HUES6 (cell line): ENCODE measurements at regions not wholly inside any gene's neighbourhood (a gene's known extent, or its start where the extent isn't known, plus 50 kb on each side); places are given as distances from the start of the nearest gene placed in this dataset.

Source experiments
- H3K27ac ChIP-seq: 2 replicates; pipeline ENCODE4 v1.7.0; 2013; ENCODE audit warnings: low read depth, mild to moderate bottlenecking, low read length, inconsistent platforms
- H3K27me3 ChIP-seq: 2 replicates; pipeline ENCODE4 v1.6.1; 2013; ENCODE audit warnings: low read length; ENCODE audit not compliant: control insufficient read depth, insufficient read depth
- H3K36me3 ChIP-seq: 2 replicates; pipeline ENCODE4 v1.6.1; 2013; ENCODE audit warnings: low read length; ENCODE audit not compliant: control insufficient read depth, insufficient read depth
- H3K4me1 ChIP-seq: 2 replicates; pipeline ENCODE4 v1.6.1; 2013; ENCODE audit warnings: low read length; ENCODE audit not compliant: control insufficient read depth, insufficient read depth
- H3K4me3 ChIP-seq: 2 replicates; pipeline ENCODE4 v1.5.1; 2013; ENCODE audit warnings: low read depth, low read length
- H3K9ac ChIP-seq: one replicate; pipeline ENCODE4 v1.6.1; 2013; ENCODE audit warnings: mild to moderate bottlenecking, low read length
- H3K9me3 ChIP-seq: 2 replicates; pipeline ENCODE4 v1.6.1; 2013; ENCODE audit warnings: low read depth, low read length; ENCODE audit not compliant: control insufficient read depth, insufficient read depth

DNA sequence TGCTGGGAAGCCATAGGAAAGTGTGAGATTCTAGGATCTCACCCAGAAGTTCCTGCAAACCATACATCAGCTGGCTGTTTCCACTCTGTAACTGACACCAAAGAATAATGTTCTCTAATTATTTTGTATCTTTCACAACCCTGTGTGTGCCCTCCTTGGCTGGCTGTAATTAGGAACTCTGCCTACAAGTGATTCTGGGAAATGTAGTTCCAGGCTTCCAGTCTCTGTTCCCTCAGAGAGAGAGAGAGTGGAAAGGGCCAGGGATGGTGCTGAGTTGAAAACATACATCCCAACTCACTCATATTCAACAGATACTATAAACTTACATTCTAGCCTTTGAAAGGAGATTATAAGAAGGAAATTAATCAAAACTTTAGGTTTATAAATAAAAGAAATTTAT lies 57.5 kb upstream of the C1QTNF7 start:
- Histone ChIP-seq H3K36me3 (no peaks in the 10 kb centered on the region), H3K4me1 (peaks cover 11% of the 10 kb centered on the region), H3K9me3 (no peaks in the 10 kb centered on the region), H3K27me3 (no peaks in the 10 kb centered on the region), H3K4me3 (no peak overlapping the region), H3K27ac (no peak overlapping the region), H3K9ac (no peak overlapping the region)

DNA sequence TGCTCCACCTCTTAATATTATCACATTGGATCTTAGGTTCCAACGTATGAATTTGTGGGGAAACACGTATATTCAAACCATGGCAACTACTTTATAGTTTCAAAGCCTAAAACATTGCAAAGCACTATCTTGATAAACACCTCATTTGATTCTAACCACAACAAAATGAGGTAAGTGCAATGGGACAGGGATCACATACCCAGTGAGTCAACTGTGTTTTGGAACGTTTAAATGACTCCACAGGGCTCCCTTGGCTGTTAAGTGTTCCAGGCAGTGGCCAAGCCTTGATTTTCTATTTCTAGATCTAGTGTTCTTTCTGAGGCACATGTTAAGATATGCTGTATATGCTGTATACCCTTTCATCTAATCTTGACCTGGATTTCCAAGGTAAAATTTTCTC lies 54.5 kb upstream of the C1QTNF7 start:
- peaks cover 24% of the 10 kb centered on the region for H3K4me1 ChIP-seq
- H3K4me3 ChIP-seq: no peak overlapping the region
- no peak overlapping the region for H3K27ac ChIP-seq
- H3K36me3 ChIP-seq: no peaks in the 10 kb centered on the region
- H3K9me3 ChIP-seq: no peaks in the 10 kb centered on the region
- no peak overlapping the region for H3K9ac ChIP-seq
- H3K27me3 ChIP-seq: no peaks in the 10 kb centered on the region

DNA sequence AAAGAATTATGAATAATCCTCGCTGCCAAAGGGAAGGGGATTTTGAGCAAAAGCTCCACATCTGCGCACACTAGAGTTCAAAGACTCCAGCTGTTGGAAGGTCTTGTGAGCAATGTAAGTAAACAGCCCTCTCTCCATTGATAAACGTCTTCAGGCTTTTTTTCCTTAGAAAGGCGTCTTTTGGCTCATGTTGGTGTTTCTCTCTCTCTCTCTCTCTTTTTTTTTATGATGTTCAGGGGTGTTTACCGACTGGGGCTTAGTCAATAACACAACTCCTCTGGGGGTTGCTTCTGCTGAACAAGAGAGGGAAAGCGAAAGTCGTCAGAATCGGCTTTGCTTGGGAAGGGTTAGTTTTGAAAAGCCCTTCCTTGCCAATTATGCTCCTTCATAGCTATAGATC lies 53.2 kb upstream of the C1QTNF7 start:
- Histone ChIP-seq H3K27me3 (no peaks in the 10 kb centered on the region), H3K9me3 (no peaks in the 10 kb centered on the region), H3K9ac (no peak overlapping the region), H3K27ac (no peak overlapping the region), H3K36me3 (no peaks in the 10 kb centered on the region), H3K4me1 (peaks cover 24% of the 10 kb centered on the region), H3K4me3 (no peak overlapping the region)

DNA sequence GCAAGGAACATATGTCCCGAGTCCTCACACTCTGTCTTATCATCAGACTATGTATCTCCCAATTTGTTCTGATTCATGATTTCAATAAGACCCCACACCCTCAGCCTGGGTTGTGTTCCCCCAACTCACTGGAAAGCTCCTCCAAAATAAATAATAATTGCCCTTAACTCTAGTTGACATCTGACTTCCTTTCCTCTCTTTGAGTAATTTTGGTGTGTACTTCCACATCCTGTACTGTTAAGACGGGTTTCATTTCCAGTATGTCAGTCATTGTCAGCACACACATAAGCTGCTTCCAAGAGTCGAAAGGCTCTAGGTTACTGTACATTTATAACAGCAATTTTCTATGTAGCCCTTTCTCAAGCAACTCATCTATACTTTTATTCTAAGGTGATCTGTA lies 52.2 kb upstream of the C1QTNF7 start:
- Histone ChIP-seq H3K27me3 (no peaks in the 10 kb centered on the region), H3K4me1 (peaks cover 24% of the 10 kb centered on the region), H3K27ac (no peak overlapping the region), H3K4me3 (no peak overlapping the region), H3K9me3 (peaks cover 5% of the 10 kb centered on the region; the same call in 1 of the 2 replicates), H3K36me3 (no peaks in the 10 kb centered on the region), H3K9ac (no peak overlapping the region)

DNA sequence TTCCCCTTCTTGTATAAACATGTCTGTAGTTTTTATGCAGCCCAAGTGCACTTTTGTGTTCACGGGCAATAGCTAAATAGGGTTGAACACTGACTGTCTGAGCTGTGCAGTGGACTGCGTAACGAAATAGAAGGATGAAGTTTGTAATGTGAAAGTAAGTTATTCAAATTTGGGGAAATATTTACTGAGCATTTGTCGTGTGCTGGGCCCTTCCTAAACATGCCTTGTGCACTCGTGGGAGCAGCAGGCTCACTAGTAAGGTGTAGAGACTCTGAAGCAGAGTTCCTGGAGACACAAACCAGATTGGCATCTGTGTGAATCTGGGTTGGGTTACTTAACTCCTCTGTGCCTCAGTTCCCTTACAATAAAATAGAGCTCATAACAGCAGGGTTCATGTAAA lies 51.7 kb upstream of the C1QTNF7 start:
- no peaks in the 10 kb centered on the region for H3K36me3 ChIP-seq
- no peak overlapping the region for H3K4me3 ChIP-seq
- H3K9ac ChIP-seq: no peak overlapping the region
- no peak overlapping the region for H3K27ac ChIP-seq
- H3K4me1 ChIP-seq: peaks cover 24% of the 10 kb centered on the region
- H3K27me3 ChIP-seq: no peaks in the 10 kb centered on the region
- H3K9me3 ChIP-seq: peaks cover 6% of the 10 kb centered on the region; the same call in 1 of the 2 replicates

DNA sequence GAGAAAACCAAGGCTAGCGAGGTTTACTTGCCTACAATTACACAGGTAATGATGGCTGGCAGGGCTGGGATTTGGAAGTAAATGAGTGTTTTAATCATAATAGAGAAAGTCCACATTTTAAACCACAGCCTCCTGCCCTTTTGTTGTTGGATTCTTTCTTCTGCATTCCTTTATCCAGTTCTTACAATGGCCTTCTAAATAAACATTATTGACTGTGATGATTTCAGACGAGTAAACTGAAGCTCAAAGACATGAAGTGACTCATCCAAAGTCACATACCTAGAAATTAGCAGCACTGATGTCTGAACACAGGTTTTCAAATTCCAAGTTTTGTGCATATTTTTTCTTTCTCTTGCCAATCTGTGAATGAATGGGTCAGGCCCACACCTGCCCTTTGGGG lies 51.2 kb upstream of the C1QTNF7 start:
- no peak overlapping the region for H3K27ac ChIP-seq
- peaks cover 6% of the 10 kb centered on the region; the same call in 1 of the 2 replicates for H3K9me3 ChIP-seq
- no peaks in the 10 kb centered on the region for H3K27me3 ChIP-seq
- peaks cover 24% of the 10 kb centered on the region for H3K4me1 ChIP-seq
- H3K36me3 ChIP-seq: no peaks in the 10 kb centered on the region
- H3K9ac ChIP-seq: no peak overlapping the region
- no peak overlapping the region for H3K4me3 ChIP-seq
